Spleen (tissue), 11 donors: ENCODE measurements at regions not wholly inside any gene's neighbourhood (a gene's known extent, or its start where the extent isn't known, plus 50 kb on each side); places are given as distances from the start of the nearest gene placed in this dataset.

Experiments
- DNase-seq: peaks from one replicate; pipeline ENCODE4 v3.0.0-alpha.2; 2020
- H3K27ac ChIP-seq, 8 donors: fragments of 200-600 bp; sonication (generic) in 7 of 8; 1 replicate in 4 of 8; 2 replicates in 4 of 8; pipeline versions ENCODE4 v1.5.0 to v1.8.0; 2016 to 2021; ENCODE audit warnings: inconsistent platforms in 4 of 8, mild to moderate bottlenecking in 4 of 8, moderate library complexity in 1 of 8
- H3K27me3 ChIP-seq, 7 donors: fragments of 200-600 bp; sonication (generic) in 6 of 7; replicated peaks in 1 of 7; 1 replicate in 4 of 7; 2 replicates in 3 of 7; pipeline versions ENCODE4 v1.5.0 to v1.8.0; 2016 to 2021; ENCODE audit warnings: inconsistent platforms in 3 of 7, mild to moderate bottlenecking in 1 of 7
- H3K36me3 ChIP-seq, 6 donors: fragments of 200-600 bp; sonication (generic) in 5 of 6; 1 replicate in 4 of 6; 2 replicates in 2 of 6; pipeline versions ENCODE4 v1.5.0 to v1.8.0; 2016 to 2021; ENCODE audit warnings: inconsistent platforms in 2 of 6
- H3K4me1 ChIP-seq, 6 donors: fragments of 200-600 bp; sonication (generic) in 5 of 6; 1 replicate in 3 of 6; 2 replicates in 3 of 6; pipeline versions ENCODE4 v1.5.0 to v1.8.0; 2016 to 2021; ENCODE audit warnings: inconsistent platforms in 3 of 6
- H3K4me3 ChIP-seq, 8 donors: fragments of 200-600 bp; sonication (generic) in 7 of 8; 1 replicate in 4 of 8; 2 replicates in 4 of 8; pipeline versions ENCODE4 v1.5.0 to v1.8.0; 2016 to 2021; ENCODE audit warnings: inconsistent platforms in 4 of 8, mild to moderate bottlenecking in 4 of 8, moderate library complexity in 2 of 8
- H3K9me3 ChIP-seq, 8 donors: fragments of 200-600 bp; sonication (generic) in 7 of 8; 1 replicate in 4 of 8; 2 replicates in 4 of 8; pipeline versions ENCODE4 v1.5.0 to v1.8.0; 2016 to 2021; ENCODE audit warnings: inconsistent platforms in 4 of 8
- POLR2A ChIP-seq, 3 donors: fragments of 450-650 bp; IDR thresholded peaks; one replicate each; pipeline ENCODE4 v1.5.1; 2017; ENCODE audit warnings: antibody characterized with exemption in 3 of 3, mild to moderate bottlenecking in 1 of 3
- POLR2AphosphoS5 ChIP-seq, 3 donors: sonication (generic); formaldehyde crosslinking; IDR thresholded peaks; one replicate each; pipeline ENCODE4 v1.5.1; 2017; ENCODE audit warnings: antibody characterized with exemption in 3 of 3
- WGBS, 5 donors: extraction: QIAGEN DNeasy Blood & Tissue Kit in 3 of 5; methylation state at CpG; one replicate each; pipeline versions ENCODE4 v1.1.5 to v1.1.7; 2013 to 2018; 5-methylcytosine and 5-hydroxymethylcytosine counted together
- intact Hi-C: fragments of 100-400 bp; cut with DNase I; formaldehyde crosslinking; loops from one replicate; pipeline ENCODE4 v1.15.0; 2023; ENCODE audit warnings: low total_unique reads
- TF ChIP-seq, protein P1 (sequence below), 11 experiments: fragments of 200-600 bp in 7 of 11; fragments of 450-650 bp in 4 of 11; sonication (generic) in 4 of 11; IDR thresholded peaks in 8 of 11; conservative IDR thresholded peaks in 3 of 11; 1 replicate in 7 of 11; 2 replicates in 4 of 11; pipeline versions ENCODE4 v1.4.0 to v1.8.0; 2016 to 2021; ENCODE audit warnings: antibody characterized with exemption in 11 of 11, inconsistent platforms in 4 of 11, mild to moderate bottlenecking in 1 of 11
- donor health status: healthy with polysubstance abuse.
- donor health status: DM: no; HTN: no; CAD: no; lungs with moderate emphysema.
- donor health status: DM: no; HTN: no; CAD: no.
- donor health status: Bipolar disorder and iron deficiency.
- donor health status: healthy.
- donor health status: DM: no; HTN: no; CAD: no.
- donor health status: DM: yes; HTN: yes; CAD: no.

DNA sequence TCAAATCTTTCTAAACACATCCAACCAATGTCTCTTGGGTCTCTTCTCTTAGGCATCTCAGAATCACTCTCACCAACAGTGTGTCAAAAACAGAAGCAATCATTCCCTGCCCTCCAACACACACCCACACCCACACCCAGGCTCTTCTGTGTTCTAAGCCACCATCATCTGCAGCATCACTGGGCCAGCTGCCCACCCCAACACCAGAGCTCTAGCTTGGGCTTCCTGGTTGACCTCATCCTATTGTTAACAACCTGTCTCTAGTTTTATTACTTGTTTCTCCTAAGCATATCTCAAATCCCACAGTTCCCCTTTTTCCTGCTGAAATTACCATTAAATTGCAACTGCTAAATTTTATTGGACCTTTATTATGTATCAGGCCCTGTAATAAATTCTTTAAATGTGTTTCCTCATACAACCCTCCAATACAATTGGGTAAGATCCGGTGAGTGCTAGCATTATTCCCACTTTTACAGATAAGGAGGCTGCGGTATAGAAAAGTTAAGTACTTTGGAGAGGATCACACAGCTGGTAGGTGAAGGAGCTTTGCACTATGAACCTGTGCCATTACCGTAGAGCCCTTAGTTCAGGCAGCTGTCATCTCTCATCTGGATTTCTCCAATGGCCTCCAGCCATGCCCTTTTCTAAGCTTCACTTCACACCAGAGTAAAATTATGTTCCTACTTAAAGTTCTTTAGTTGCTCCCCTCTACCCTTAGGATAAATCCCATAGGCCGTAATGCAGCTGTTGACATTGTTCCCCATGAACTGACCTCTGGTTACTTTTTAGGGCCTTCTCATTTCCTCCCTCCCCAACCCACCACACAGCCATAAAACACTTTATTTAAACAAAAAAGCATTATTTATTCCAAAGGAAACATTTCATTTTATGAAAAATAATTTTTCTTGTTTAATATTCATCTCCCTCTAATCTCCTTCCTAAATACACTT lies 227.7 kb downstream of the B3GLCT start:
- peaks cover 0 to 8% (median 0%) of the 10 kb centered on the region in 6 donors for H3K4me1 ChIP-seq
- H3K36me3 ChIP-seq = no peaks in the 10 kb centered on the region
- H3K27me3 ChIP-seq = no peaks in the 10 kb centered on the region
- H3K27ac ChIP-seq = no peak overlapping the region
- DNase-seq = no peak
- WGBS, 5 donors = 52 to 70% (median 57%) methylated on average over 4 of the region's 4 CpGs
- no peaks in the 10 kb centered on the region for H3K9me3 ChIP-seq
- intact Hi-C loops = no loop called here
- no peak overlapping the region for H3K4me3 ChIP-seq
- TF ChIP-seq POLR2A (IDR thresholded peaks at IDR 0.05) (no peak), POLR2AphosphoS5 (IDR thresholded peaks at IDR 0.05) (no peak)
- TF ChIP-seq, protein P1, sequence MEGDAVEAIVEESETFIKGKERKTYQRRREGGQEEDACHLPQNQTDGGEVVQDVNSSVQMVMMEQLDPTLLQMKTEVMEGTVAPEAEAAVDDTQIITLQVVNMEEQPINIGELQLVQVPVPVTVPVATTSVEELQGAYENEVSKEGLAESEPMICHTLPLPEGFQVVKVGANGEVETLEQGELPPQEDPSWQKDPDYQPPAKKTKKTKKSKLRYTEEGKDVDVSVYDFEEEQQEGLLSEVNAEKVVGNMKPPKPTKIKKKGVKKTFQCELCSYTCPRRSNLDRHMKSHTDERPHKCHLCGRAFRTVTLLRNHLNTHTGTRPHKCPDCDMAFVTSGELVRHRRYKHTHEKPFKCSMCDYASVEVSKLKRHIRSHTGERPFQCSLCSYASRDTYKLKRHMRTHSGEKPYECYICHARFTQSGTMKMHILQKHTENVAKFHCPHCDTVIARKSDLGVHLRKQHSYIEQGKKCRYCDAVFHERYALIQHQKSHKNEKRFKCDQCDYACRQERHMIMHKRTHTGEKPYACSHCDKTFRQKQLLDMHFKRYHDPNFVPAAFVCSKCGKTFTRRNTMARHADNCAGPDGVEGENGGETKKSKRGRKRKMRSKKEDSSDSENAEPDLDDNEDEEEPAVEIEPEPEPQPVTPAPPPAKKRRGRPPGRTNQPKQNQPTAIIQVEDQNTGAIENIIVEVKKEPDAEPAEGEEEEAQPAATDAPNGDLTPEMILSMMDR (IDR thresholded peaks at IDR 0.05 in 8 of 11, conservative IDR thresholded peaks at IDR 0.05 in 3 of 11) = no peak

DNA sequence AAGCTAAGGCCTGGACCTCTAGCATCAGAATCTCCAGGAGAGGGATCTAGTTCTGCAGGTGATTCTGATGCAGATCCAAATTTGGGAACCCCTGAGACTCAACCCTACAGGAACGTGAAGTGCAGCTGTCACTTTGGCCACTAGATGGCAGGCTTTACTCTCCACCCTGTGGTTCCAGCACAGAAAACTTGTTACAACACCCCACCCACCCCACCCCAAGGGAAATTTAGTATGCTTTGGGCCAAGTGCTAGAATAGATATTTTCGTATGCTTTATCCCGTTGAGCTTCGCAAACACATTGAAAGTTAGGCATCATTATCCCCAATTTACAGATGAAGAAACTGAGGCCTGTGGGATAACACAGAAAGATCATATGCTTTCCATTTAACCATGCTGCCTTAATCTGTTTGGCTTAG lies 232.0 kb downstream of the B3GLCT start:
- H3K27ac ChIP-seq = no peak overlapping the region
- intact Hi-C loops = loop anchor here (2.0 kb wide), 1 partner anchor 311 kb away; no protein-coding TSS in a partner anchor
- TF ChIP-seq, protein P1 (IDR thresholded peaks at IDR 0.05 in 8 of 11, conservative IDR thresholded peaks at IDR 0.05 in 3 of 11) = peak in 9 of 11 experiments; percentile 38 to 84 (median 81)
- TF ChIP-seq POLR2A (IDR thresholded peaks at IDR 0.05) = no peak
- H3K36me3 ChIP-seq = no peaks in the 10 kb centered on the region
- no peaks in the 10 kb centered on the region for H3K4me1 ChIP-seq
- DNase-seq = no peak
- no peaks in the 10 kb centered on the region for H3K9me3 ChIP-seq
- H3K4me3 ChIP-seq = no peak overlapping the region
- 34 to 48% (median 36%) methylated on average over 4 of the region's 4 CpGs for WGBS, 5 donors
- H3K27me3 ChIP-seq = no peaks in the 10 kb centered on the region

DNA sequence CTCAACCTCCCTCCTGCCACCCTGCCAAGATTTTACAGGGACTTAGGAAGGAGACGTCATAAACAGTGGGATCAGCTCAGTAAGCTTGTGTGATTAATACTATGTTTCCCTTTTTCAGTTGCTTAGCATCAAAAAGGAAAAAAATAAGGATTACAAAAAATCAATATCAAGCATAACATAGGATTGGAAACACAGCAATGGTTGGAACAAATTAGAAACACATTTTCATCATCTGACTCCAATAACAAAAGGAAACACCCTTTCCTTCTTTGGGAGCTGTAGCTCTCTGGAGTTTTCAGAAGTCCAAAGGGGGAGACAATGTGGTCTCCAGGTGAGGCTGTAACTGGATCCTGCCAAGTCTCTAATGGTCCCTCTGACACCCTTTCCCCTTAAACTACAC lies 233.4 kb downstream of the B3GLCT start:
- Histone ChIP-seq H3K27me3 (peaks cover 0 to 3% (median 0%) of the 10 kb centered on the region in 7 donors), H3K4me1 (no peaks in the 10 kb centered on the region), H3K36me3 (no peaks in the 10 kb centered on the region), H3K4me3 (no peak overlapping the region), H3K9me3 (no peaks in the 10 kb centered on the region), H3K27ac (no peak overlapping the region)
- no peak for DNase-seq
- WGBS, 5 donors = 62 to 81% (median 69%) methylated on average over 1 of the region's 1 CpG
- TF ChIP-seq, protein P1 (IDR thresholded peaks at IDR 0.05 in 8 of 11, conservative IDR thresholded peaks at IDR 0.05 in 3 of 11) = no peak
- TF ChIP-seq POLR2A (IDR thresholded peaks at IDR 0.05) (no peak), POLR2AphosphoS5 (IDR thresholded peaks at IDR 0.05) (no peak)
- intact Hi-C loops = loop anchor here (2.0 kb wide), 1 partner anchor 310 kb away; no protein-coding TSS in a partner anchor

DNA sequence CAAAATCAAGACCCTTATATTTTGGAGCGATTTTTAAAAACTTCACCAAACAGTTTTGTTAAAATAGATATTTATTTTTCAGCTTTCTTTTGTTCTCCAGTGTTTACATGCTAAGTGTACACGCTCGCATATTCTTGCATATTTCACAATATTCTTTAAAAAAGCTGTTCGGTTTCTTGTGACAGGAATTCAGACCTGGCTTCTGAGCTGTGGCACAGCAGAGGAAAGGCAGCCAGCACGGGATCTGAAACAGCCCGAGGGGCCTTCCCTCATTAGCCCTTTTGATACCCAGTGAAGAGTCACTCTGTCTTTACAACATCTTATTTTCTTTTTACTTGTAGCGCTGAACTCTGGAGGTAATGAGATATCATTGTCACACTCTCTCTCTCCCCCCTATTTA lies 234.0 kb downstream of the B3GLCT start:
- intact Hi-C loops = loop anchor here (2.0 kb wide), 1 partner anchor 309 kb away; no protein-coding TSS in a partner anchor
- Histone ChIP-seq H3K27me3 (peaks cover 0 to 3% (median 0%) of the 10 kb centered on the region in 7 donors), H3K36me3 (no peaks in the 10 kb centered on the region), H3K27ac (no peak overlapping the region), H3K4me1 (no peaks in the 10 kb centered on the region), H3K9me3 (no peaks in the 10 kb centered on the region), H3K4me3 (no peak overlapping the region)
- TF ChIP-seq, protein P1 (IDR thresholded peaks at IDR 0.05 in 8 of 11, conservative IDR thresholded peaks at IDR 0.05 in 3 of 11) = no peak
- no peak for TF ChIP-seq POLR2A (IDR thresholded peaks at IDR 0.05)
- no peak for TF ChIP-seq POLR2AphosphoS5 (IDR thresholded peaks at IDR 0.05)
- WGBS, 5 donors = 80 to 92% (median 85%) methylated on average over 7 of the region's 7 CpGs
- DNase-seq = no peak
